ENCODE measurements at regions not wholly inside any gene's neighbourhood (a gene's known extent, or its start where the extent isn't known, plus 50 kb on each side); places are given as distances from the start of the nearest gene placed in this dataset.

DNA sequence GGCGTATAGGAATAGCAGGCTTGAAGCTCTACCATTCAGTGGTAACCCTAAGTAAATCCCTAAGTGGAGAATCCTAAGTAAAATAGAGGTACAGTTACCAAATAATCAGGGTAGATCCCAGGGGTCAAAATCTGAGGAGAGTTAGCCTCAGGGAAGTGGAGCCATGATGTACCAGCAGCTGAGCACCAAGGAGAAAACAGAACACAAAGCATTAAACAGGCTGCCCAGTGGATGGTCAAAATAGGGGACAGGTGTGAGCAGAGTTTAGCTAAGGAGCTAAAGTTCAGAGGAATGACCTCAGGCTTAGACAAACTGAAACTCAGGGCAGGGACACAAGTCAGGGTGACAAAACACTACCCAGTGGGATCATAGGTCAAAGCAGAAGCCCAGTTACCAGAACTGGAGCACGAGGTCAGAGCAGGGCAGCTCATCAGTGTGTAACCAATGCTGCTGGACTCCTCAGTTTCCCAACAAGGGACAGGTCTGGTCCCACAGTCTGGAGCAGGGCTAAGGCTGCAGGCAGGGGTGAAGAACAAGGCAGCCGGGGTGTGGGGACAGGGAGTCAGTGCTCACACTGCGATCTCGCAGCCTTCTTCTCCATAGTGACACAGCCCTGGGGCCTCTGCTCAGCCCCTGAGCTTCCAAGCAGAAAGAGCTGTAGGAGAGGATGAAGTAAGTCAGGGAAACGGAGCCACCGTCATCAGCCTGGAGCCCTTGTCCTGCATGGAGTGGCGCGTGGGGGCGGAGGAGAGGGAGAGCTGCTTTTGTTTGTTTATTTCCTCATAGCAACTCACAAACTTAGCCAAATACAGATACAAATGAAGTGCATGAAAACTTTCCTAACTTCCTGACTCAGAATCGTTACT, 264.0 kb downstream of the MREG start:
- no peak for TF ChIP-seq GABPA (IDR thresholded peaks at IDR 0.05; ENCODE audit: low read depth)
- TF ChIP-seq, protein P1, sequence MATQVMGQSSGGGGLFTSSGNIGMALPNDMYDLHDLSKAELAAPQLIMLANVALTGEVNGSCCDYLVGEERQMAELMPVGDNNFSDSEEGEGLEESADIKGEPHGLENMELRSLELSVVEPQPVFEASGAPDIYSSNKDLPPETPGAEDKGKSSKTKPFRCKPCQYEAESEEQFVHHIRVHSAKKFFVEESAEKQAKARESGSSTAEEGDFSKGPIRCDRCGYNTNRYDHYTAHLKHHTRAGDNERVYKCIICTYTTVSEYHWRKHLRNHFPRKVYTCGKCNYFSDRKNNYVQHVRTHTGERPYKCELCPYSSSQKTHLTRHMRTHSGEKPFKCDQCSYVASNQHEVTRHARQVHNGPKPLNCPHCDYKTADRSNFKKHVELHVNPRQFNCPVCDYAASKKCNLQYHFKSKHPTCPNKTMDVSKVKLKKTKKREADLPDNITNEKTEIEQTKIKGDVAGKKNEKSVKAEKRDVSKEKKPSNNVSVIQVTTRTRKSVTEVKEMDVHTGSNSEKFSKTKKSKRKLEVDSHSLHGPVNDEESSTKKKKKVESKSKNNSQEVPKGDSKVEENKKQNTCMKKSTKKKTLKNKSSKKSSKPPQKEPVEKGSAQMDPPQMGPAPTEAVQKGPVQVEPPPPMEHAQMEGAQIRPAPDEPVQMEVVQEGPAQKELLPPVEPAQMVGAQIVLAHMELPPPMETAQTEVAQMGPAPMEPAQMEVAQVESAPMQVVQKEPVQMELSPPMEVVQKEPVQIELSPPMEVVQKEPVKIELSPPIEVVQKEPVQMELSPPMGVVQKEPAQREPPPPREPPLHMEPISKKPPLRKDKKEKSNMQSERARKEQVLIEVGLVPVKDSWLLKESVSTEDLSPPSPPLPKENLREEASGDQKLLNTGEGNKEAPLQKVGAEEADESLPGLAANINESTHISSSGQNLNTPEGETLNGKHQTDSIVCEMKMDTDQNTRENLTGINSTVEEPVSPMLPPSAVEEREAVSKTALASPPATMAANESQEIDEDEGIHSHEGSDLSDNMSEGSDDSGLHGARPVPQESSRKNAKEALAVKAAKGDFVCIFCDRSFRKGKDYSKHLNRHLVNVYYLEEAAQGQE (IDR thresholded peaks at IDR 0.05; ENCODE audit: insufficient replicate concordance, low read depth) = no peak
- TF ChIP-seq, protein P2, sequence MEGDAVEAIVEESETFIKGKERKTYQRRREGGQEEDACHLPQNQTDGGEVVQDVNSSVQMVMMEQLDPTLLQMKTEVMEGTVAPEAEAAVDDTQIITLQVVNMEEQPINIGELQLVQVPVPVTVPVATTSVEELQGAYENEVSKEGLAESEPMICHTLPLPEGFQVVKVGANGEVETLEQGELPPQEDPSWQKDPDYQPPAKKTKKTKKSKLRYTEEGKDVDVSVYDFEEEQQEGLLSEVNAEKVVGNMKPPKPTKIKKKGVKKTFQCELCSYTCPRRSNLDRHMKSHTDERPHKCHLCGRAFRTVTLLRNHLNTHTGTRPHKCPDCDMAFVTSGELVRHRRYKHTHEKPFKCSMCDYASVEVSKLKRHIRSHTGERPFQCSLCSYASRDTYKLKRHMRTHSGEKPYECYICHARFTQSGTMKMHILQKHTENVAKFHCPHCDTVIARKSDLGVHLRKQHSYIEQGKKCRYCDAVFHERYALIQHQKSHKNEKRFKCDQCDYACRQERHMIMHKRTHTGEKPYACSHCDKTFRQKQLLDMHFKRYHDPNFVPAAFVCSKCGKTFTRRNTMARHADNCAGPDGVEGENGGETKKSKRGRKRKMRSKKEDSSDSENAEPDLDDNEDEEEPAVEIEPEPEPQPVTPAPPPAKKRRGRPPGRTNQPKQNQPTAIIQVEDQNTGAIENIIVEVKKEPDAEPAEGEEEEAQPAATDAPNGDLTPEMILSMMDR (IDR thresholded peaks at IDR 0.05; ENCODE audit: insufficient read depth, low read length) = no peak

All from HL-60 (cell line).